IPS-20b (cell line): ENCODE measurements at regions not wholly inside any gene's neighbourhood (a gene's known extent, or its start where the extent isn't known, plus 50 kb on each side); places are given as distances from the start of the nearest gene placed in this dataset.

ENCODE experiments used
- H3K27ac ChIP-seq: one replicate; pipeline ENCODE4 v1.5.1; 2013; ENCODE audit warnings: low read length
- H3K27me3 ChIP-seq: 2 replicates; pipeline ENCODE4 v1.6.1; 2013; ENCODE audit warnings: mild to moderate bottlenecking, low read length, inconsistent platforms; ENCODE audit not compliant: insufficient read depth
- H3K36me3 ChIP-seq: 2 replicates; pipeline ENCODE4 v1.6.1; 2013; ENCODE audit warnings: low read depth, mild to moderate bottlenecking, inconsistent platforms, low read length, moderate library complexity; ENCODE audit not compliant: insufficient read depth
- H3K4me1 ChIP-seq: 2 replicates; pipeline ENCODE4 v1.6.1; 2013; ENCODE audit warnings: mild to moderate bottlenecking, control low read depth, inconsistent platforms, low read length, moderate library complexity; ENCODE audit not compliant: insufficient read depth
- H3K4me3 ChIP-seq: 2 replicates; pipeline ENCODE4 v1.5.1; 2013; ENCODE audit warnings: mild to moderate bottlenecking, low read length, inconsistent platforms
- H3K9ac ChIP-seq: 2 replicates; pipeline ENCODE4 v1.6.1; 2013; ENCODE audit warnings: low read depth, mild to moderate bottlenecking, inconsistent platforms, low read length, moderate library complexity
- H3K9me3 ChIP-seq: 2 replicates; pipeline ENCODE4 v1.6.1; 2013; ENCODE audit warnings: mild to moderate bottlenecking, low read depth, low read length, inconsistent platforms; ENCODE audit not compliant: insufficient read depth

DNA sequence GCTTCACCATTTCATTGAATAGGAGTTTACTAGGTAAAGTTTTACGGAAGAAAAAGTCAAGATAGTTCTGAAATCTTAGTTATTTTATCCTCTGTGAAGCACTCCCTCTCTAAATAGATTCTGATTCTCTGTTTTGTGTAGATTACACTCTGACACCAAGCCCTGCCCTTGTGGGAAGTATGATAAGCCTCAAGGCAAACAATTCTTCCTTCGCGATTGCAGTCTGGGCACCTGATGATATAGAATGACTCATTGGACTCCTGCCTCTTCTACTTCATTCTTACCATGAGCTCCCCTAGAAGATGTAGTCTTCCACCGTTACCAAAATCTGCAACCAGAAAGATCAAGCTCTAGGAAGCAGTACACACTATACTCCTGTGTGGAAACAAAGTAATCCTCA, 626.9 kb upstream of the PTGER4 start:
- Histone ChIP-seq H3K9ac (no peak overlapping the region), H3K9me3 (no peaks in the 10 kb centered on the region), H3K4me1 (no peaks in the 10 kb centered on the region), H3K27ac (no peak overlapping the region), H3K4me3 (no peak overlapping the region), H3K36me3 (no peaks in the 10 kb centered on the region), H3K27me3 (no peaks in the 10 kb centered on the region)

DNA sequence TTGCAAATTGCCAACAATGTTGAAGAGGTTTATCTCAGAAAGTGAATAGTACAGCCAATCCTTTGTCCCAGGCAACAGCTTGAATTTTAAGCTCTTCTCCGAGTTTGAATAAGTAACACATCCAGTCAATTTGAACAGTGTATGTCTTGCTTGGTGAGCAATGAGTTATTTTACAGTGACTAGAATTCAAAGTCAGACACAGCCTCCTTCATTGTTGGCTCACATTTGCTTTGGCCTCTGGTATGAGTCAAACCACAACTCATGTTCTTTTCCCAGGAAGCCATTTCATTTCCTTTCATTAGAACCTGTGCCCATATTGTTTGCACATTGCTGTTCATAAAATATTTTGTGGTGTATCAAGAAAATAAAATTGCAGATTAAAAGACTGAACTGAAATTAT, 622.0 kb upstream of the DAB2 start:
- Histone ChIP-seq H3K9me3 (no peaks in the 10 kb centered on the region), H3K27ac (no peak overlapping the region), H3K27me3 (no peaks in the 10 kb centered on the region), H3K4me3 (no peak overlapping the region), H3K4me1 (no peaks in the 10 kb centered on the region), H3K9ac (no peak overlapping the region), H3K36me3 (no peaks in the 10 kb centered on the region)

DNA sequence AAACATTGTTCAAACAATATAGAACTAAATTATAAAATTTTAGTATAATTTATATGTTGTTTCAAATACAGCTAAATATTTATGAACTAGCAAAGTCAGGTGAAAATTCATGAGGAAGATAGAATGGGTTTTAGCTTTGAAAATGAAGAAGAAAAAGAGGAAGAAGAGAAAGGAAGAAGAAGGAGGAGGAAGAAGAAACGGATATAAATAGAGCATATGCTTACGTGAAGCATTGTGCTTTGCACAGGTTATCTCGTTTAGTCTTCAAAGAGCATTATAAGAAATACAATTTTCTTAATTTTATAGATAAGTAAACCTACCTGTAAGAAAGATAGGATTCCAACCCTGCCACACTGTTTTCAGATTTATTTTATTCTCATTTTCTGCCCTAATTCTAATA, 620.6 kb upstream of the DAB2 start:
- Histone ChIP-seq H3K9ac (no peak overlapping the region), H3K9me3 (no peaks in the 10 kb centered on the region), H3K36me3 (no peaks in the 10 kb centered on the region), H3K4me3 (no peak overlapping the region), H3K4me1 (no peaks in the 10 kb centered on the region), H3K27me3 (no peaks in the 10 kb centered on the region), H3K27ac (no peak overlapping the region)

DNA sequence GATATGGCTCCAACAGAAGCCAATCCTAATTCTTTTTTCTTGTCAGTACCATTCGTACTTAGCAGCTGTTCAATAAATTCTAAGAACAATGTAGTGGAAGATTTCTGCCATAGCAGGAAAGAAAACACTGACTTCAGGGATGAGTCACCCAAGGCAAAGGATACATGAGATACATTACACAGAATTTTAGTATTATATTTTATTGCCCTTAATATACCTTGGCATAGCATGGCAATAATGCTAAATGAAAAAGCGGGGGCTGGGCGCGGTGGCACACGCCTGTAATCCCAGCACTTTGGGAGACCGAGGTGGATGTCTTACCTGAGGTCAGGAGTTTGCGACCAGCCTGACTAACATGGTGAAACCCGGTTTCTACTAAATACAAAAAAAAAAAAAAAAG, 619.1 kb upstream of the DAB2 start:
- H3K36me3 ChIP-seq = no peaks in the 10 kb centered on the region
- no peak overlapping the region for H3K4me3 ChIP-seq
- no peaks in the 10 kb centered on the region for H3K27me3 ChIP-seq
- no peaks in the 10 kb centered on the region for H3K4me1 ChIP-seq
- H3K27ac ChIP-seq = no peak overlapping the region
- H3K9ac ChIP-seq = no peak overlapping the region
- no peaks in the 10 kb centered on the region for H3K9me3 ChIP-seq

DNA sequence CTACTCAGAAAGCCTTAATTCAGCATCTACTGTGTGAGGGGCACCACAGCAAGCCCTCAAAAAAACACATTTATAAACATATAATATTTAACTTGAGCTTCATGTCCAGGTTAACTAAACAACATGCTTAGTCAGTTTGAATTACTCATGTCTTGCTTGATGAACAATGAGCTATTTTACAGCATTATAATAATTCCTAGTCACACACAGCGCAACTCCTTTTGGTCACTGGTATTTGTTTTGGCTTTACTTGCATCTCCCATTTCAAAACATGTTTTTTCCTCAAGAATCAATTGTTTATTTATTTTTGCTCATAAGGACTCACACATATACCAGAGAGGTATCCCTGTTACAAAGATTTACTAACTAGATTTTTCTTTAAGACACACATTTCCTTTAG, 616.7 kb upstream of the DAB2 start:
- H3K9ac ChIP-seq = no peak overlapping the region
- H3K36me3 ChIP-seq = no peaks in the 10 kb centered on the region
- H3K4me3 ChIP-seq = no peak overlapping the region
- H3K9me3 ChIP-seq = no peaks in the 10 kb centered on the region
- H3K4me1 ChIP-seq = no peaks in the 10 kb centered on the region
- H3K27me3 ChIP-seq = no peaks in the 10 kb centered on the region
- no peak overlapping the region for H3K27ac ChIP-seq

DNA sequence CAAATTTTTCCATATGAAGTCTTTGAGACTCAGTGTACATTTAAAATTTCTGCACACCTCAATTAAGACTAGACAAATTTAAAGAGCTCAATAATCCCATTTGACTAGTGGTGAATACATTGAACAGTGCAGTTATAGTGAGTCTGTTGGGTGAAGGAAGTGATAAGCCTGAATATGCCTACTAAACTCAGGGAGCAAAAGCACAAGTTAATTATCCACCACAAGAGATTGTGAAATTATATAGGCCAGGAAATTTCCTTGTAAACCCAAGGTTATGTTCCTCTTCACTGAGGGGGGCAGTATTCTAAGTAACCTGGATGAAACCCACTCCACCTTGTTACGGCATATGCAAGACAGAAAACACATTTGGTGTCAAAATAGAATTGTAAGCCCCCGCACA, 612.9 kb upstream of the DAB2 start:
- H3K4me3 ChIP-seq = no peak overlapping the region
- H3K9me3 ChIP-seq = no peaks in the 10 kb centered on the region
- no peak overlapping the region for H3K27ac ChIP-seq
- no peaks in the 10 kb centered on the region for H3K36me3 ChIP-seq
- H3K9ac ChIP-seq = no peak overlapping the region
- no peaks in the 10 kb centered on the region for H3K27me3 ChIP-seq
- H3K4me1 ChIP-seq = no peaks in the 10 kb centered on the region

DNA sequence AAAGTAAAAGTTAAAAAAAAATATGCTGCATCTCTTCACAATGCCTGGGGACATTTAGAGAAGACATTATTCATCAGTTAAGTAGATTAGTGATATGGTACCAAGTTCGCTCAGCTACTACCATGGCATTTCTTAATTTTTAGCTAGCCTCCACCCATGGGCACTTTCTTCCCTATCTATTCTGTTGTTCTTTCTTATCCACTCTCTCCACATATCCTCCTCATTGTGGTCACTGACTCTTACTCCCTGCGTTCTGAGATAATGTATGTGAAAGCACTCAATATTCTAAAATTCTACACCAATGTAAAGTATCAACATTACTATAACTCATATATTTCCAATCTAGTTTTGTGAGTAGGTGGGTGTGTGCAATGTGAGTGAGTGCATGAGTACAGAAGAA, 609.7 kb upstream of the DAB2 start:
- no peaks in the 10 kb centered on the region for H3K36me3 ChIP-seq
- no peak overlapping the region for H3K4me3 ChIP-seq
- H3K9me3 ChIP-seq = no peaks in the 10 kb centered on the region
- H3K4me1 ChIP-seq = no peaks in the 10 kb centered on the region
- no peak overlapping the region for H3K9ac ChIP-seq
- H3K27me3 ChIP-seq = no peaks in the 10 kb centered on the region
- H3K27ac ChIP-seq = no peak overlapping the region

DNA sequence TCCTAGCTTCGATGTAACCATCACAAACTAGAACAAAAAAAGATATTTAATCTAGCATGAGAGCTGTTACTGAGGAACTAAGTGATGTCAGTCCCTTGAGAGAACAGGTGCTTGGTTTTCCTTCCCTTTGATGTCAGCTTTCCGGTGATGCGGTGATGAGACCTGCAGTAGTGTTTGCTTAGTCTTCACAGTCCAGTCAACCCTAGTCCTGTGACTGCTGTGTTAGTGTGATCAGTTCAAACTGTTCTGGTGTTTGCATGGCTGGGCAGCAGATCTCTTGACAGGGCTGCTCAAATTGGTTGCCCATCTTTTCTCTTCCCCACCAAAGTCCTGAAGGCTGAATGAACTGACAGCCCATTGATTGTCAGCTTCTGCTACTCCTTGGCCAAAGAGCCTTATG, 608.6 kb upstream of the DAB2 start:
- no peak overlapping the region for H3K27ac ChIP-seq
- no peaks in the 10 kb centered on the region for H3K27me3 ChIP-seq
- no peaks in the 10 kb centered on the region for H3K9me3 ChIP-seq
- H3K36me3 ChIP-seq = no peaks in the 10 kb centered on the region
- H3K9ac ChIP-seq = no peak overlapping the region
- no peak overlapping the region for H3K4me3 ChIP-seq
- no peaks in the 10 kb centered on the region for H3K4me1 ChIP-seq

DNA sequence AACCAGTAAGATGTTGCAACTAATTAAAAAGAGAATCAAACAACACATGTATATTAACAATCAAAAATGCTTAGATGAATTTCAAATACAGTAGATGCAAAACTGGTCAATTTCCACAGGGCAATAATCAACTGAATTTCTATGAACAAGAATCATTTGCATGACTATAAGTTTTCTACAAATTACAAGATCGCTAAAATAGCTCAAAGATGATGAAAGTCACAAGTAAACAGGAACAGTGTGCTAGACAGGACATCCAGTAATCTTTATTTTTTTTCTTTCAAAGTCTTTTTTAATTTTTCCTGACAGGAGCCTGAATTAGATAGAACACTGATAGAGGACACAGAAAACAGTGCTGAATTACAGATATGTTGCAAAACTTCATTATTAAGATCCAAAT, 608.2 kb upstream of the DAB2 start:
- Histone ChIP-seq H3K36me3 (no peaks in the 10 kb centered on the region), H3K4me3 (no peak overlapping the region), H3K9ac (no peak overlapping the region), H3K27ac (no peak overlapping the region), H3K9me3 (no peaks in the 10 kb centered on the region), H3K4me1 (no peaks in the 10 kb centered on the region), H3K27me3 (no peaks in the 10 kb centered on the region)

DNA sequence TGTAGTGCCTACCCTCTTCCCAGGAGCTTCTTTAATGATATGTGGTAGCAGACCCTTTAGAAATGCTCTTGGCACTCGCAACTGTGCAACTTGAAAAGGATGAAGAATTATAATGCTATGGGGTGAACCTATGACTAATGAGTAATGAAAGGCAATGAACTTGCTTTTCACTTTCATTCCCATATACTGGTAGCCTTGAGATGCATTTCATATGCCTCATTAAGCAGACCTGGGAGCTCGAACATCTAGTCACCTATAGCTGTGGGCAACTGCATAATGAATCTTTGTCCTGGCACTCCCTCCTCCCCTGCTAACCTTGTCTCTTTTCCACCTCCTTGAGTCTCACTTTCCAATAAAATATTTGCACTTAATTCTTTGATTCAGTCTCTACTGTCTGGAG, 605.9 kb upstream of the DAB2 start:
- H3K4me1 ChIP-seq = no peaks in the 10 kb centered on the region
- no peaks in the 10 kb centered on the region for H3K36me3 ChIP-seq
- no peak overlapping the region for H3K9ac ChIP-seq
- no peak overlapping the region for H3K27ac ChIP-seq
- H3K4me3 ChIP-seq = no peak overlapping the region
- no peaks in the 10 kb centered on the region for H3K9me3 ChIP-seq
- H3K27me3 ChIP-seq = no peaks in the 10 kb centered on the region

DNA sequence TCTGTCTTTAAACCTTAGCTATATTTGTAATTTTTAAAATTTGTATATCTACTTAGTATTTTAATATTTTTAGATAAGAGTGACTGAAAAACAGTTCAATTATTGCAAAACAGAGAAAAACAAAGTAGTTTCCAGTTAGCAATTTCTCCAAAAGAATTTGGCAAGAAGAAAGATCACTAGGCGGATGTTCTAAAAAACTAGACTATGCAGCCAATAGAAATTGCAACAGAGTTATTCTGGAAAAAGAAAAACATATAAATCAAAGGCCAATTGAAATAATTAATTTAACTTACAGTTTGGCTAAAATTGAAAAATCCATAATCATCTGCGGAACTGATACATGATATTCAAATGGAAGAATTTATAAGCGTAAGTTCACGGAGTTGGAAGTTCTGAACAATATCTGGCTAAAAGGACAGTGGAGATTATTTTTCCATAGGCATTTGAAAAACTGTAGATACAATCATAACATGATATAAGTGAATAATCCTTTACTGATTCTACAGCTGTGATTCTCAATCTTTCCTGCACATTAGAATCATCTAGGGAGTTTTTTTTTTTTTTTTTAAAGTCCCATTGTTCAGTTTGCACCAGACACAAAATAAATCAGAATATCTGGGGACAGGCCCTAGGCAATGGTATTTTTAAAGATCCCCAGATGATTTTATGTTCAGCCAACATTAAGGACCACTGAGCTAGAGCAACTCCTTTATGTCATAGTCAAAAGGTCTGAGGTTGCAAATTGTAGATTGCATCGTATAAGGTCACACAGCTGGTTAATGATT, 605.1 kb upstream of the DAB2 start:
- Histone ChIP-seq H3K27ac (no peak overlapping the region), H3K27me3 (no peaks in the 10 kb centered on the region), H3K9me3 (no peaks in the 10 kb centered on the region), H3K9ac (no peak overlapping the region), H3K36me3 (no peaks in the 10 kb centered on the region), H3K4me1 (no peaks in the 10 kb centered on the region), H3K4me3 (no peak overlapping the region)

DNA sequence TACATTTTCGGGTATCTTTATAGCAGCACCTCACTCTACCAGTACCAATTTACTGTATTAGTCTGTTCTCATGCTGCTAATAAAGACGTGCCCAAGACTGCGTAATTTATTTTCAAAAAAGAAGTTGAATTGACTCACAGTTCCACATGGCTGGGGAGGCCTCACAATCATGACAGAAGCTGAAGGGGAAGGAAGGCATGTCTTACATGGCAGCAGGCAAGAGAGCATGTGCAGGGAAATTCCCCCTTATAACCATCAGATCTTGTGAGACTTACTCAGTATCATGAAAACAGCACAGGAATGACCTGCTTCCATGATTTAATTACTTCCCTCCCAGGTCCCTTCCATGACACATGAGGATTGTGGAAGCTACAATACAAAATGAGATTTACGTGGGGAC, 602.6 kb upstream of the DAB2 start:
- no peak overlapping the region for H3K9ac ChIP-seq

More for the DNA sequence above, 602.6 kb upstream of the DAB2 start:
- no peak overlapping the region for H3K4me3 ChIP-seq
- H3K27me3 ChIP-seq = no peaks in the 10 kb centered on the region
- H3K9me3 ChIP-seq = peaks cover 9% of the 10 kb centered on the region
- H3K27ac ChIP-seq = no peak overlapping the region
- H3K4me1 ChIP-seq = no peaks in the 10 kb centered on the region
- H3K36me3 ChIP-seq = no peaks in the 10 kb centered on the region
